MM.1S (cell line): ENCODE measurements at regions not wholly inside any gene's neighbourhood (a gene's known extent, or its start where the extent isn't known, plus 50 kb on each side); places are given as distances from the start of the nearest gene placed in this dataset.

ENCODE experiments used
- CTCF ChIP-seq: fragments of 300-600 bp; sonication (generic); IDR thresholded peaks from 2 replicates; pipeline ENCODE4 v1.5.1; 2016; ENCODE audit warnings: antibody characterized with exemption, low read length, mixed read lengths
- EZH2 ChIP-seq: fragments of 300-600 bp; sonication (generic); optimal IDR thresholded peaks from 2 replicates; pipeline ENCODE3; 2017; ENCODE audit warnings: low read depth, mild to moderate bottlenecking, antibody characterized with exemption, low read length, mixed read lengths
- EZH2phosphoT487 ChIP-seq: fragments of 300-600 bp; sonication (generic); IDR thresholded peaks from 2 replicates; pipeline ENCODE4 v1.6.1; 2018; ENCODE audit warnings: antibody characterized with exemption, low read length

GRCh38 chr19:5259750-5260149, 80.9 kb downstream of the PTPRS start:
- TF ChIP-seq CTCF: no peak
- TF ChIP-seq EZH2phosphoT487: no peak
- no peak for TF ChIP-seq EZH2
